G401 (cell line): ENCODE measurements at regions not wholly inside any gene's neighbourhood (a gene's known extent, or its start where the extent isn't known, plus 50 kb on each side); places are given as distances from the start of the nearest gene placed in this dataset.
"Not testable (repeated sequence)": the region's sequence is repeated elsewhere in the genome, so short reads cannot be mapped to it uniquely, and the experiment has no call there.

Source experiments
- DNase-seq: peaks from one replicate; pipeline ENCODE4 v3.0.0-alpha.2; 2015; ENCODE audit warnings: low spot score
- in situ Hi-C: cut with HindIII; loops from 2 replicates; pipeline ENCODE4 v1.10.0; 2016; ENCODE audit warnings: low sequenced_read_pairs, mixed read lengths

GRCh38 chr2:82803307-82803706 is 1655.8 kb downstream of the SUCLG1 start:
- in situ Hi-C loops = no loop called here
- DNase-seq = no peak

GRCh38 chr2:82797469-82797868 is 1661.6 kb downstream of the SUCLG1 start:
- DNase-seq = no peak

DNA sequence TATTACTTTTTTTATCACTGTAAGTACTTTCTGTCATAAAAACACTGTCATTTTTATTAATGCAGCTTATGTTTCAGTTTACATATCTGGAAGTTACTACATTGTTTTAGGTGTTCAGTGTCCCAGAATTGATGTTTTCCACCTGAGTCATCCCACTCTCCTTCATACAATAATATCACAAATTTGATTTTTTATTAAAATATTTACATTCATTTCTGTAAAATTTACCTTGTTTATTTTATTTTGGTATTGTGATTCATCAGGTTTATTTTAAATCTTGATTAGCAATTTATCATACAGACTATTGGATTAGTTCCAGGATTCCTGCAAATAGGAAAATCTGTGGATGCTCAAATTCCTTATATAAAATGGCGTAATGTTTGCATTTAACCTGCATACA is 1662.9 kb downstream of the SUCLG1 start:
- in situ Hi-C loops = no loop called here
- DNase-seq = no peak

More at GRCh38 chr2:82797469-82797868, 1661.6 kb downstream of the SUCLG1 start:
- in situ Hi-C loops = no loop called here

DNA sequence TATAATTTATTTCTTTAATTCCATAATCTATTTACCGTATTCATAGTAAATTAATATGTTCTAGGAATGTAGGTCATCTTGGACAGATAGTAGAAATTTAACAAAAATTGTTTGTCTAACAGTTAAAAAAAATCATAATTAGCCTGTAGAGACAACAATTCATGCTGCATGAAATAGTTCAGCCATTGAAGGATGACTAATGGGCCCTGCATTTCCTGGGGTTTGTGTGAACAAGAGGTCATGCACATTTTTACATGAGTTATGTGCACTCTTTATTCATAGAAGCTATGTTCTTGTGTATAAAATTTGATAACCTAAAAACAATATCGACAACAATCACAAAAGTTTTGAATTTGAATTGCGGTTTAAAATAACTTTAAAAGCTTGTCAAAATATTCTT is 1663.6 kb downstream of the SUCLG1 start:
- DNase-seq = no peak
- in situ Hi-C loops = no loop called here

DNA sequence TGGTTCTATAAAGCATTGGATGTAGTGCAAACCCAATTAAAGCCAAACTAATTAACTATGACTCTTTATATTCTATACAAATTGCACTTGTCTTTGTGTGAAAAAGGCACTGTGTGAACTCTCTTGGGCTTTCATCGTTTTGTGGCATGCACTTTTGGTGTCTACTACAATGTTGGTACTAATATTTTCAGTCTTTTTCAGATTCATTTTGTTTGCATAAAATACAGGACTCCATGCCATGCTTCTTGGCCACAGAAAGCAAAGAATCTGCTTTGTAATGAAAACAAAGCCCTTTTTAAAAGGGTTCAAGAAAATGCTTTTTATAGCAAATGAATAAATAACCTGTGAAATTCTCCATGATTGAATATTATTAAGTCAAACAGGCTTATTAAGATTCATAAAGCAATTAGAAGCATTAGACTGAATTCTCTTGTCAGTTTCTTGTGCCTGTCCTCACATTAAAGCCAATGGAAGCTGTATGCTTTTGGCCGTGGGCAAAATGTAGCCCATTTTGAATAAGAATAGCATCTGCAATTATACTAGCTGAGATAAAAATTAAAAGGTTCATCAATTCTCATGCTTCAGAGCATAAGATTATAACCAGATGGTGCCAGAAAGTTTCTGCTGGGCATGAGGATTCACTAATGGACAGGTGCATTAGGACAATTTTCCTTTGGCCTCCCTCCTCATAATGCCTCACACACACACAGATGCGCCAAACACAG is 1665.2 kb downstream of the SUCLG1 start:
- DNase-seq = peak; percentile 7
- in situ Hi-C loops = no loop called here

DNA sequence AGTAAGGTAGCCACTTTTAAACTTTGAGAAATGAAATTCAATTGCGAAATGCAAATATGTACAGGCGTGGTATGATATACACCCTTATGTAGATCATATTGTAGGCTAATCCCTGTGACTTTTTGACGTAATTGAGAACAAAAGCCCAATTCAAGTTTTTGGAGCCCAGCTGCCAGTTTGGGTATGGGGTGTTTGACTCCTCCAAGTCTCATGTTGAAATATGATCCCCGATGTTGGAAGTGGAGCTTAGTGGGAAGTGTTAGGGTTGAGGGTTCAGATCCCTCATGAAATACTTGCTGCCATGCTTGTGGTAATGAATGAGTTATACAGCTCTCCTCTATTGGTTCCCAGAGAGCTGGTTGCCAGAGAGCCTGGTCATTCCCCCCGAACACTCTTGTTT is 1666.8 kb downstream of the SUCLG1 start:
- in situ Hi-C loops = no loop called here
- no peak for DNase-seq

- DNase-seq = no peak
- in situ Hi-C loops = no loop called here
Measured at GRCh38 chr2:82790206-82791021, 1668.7 kb downstream of the SUCLG1 start.

GRCh38 chr2:82789851-82790205 is 1669.3 kb downstream of the SUCLG1 start:
- in situ Hi-C loops = no loop called here
- no peak for DNase-seq

GRCh38 chr2:82781176-82781915 is 1677.7 kb downstream of the SUCLG1 start:
- DNase-seq = no peak
- in situ Hi-C loops = no loop called here

- DNase-seq = no peak
Measured at GRCh38 chr2:82780050-82780449, 1679.0 kb downstream of the SUCLG1 start.

DNA sequence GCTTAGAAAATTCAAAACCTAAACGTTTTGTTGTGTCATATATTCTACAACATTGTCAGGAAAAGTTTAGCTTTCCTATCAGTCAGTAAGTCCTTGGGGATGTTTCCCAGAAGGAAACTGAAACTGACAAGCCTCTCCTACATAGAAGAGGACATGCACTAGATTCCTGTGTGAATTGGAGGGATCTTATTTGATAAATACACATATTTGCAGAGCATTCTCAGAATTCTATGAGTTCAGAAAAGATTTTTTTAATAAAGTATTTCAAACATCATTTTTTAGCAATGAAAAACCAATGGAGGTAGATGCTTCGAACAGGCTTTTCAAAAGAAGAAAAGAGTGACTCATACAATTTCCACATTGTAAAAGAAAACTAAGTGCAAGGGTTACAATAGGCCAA is 1706.7 kb downstream of the SUCLG1 start:
- in situ Hi-C loops = no loop called here
- DNase-seq = no peak

More at GRCh38 chr2:82780050-82780449, 1679.0 kb downstream of the SUCLG1 start:
- in situ Hi-C loops = no loop called here

DNA sequence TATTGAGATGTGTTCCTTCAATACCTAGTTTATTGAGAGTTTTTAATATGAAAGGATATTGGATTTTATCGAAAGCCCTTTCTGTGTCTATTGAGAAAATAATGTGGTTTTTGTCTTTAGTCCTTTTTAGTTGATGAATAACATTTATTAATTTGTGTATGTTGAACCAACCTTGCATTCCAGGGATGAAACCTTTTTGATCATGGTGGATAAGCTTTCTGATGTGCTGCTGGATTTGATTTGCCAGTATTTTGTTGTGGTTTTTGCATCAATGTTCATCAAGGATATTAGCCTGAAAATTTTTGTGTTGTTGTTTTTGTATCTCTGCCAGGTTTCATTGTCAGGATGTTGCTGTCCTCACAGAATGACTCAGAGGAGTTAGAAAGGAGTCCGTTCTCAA is 1710.4 kb downstream of the SUCLG1 start:
- in situ Hi-C loops = no loop called here
- DNase-seq = no peak

DNA sequence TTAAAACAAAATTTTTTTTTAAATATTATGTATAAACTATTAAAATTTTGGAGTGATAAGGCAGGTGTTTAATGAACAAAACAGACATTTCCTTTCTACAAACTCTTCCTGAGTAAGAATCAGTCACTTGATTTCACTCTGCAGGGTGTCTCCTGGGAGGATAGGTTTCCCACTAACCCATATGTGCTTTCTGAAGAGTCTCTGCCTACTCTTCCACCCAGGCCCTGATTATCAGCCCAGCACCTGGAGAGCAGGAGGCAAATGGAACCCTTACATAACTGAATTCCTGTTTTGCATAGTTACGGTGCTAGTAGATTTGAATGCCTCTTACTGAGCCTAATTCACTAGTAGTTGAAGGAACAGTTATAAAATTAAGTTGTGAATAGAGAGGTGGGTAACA is 1718.6 kb downstream of the SUCLG1 start:
- no peak for DNase-seq

GRCh38 chr2:82737965-82738364 is 1721.1 kb downstream of the SUCLG1 start:
- DNase-seq, in situ Hi-C loops: not testable (repeated sequence)

More for the DNA sequence above, 1718.6 kb downstream of the SUCLG1 start:
- in situ Hi-C loops = no loop called here

- in situ Hi-C loops = no loop called here
Measured at GRCh38 chr2:82735336-82735735, 1723.7 kb downstream of the SUCLG1 start.

DNA sequence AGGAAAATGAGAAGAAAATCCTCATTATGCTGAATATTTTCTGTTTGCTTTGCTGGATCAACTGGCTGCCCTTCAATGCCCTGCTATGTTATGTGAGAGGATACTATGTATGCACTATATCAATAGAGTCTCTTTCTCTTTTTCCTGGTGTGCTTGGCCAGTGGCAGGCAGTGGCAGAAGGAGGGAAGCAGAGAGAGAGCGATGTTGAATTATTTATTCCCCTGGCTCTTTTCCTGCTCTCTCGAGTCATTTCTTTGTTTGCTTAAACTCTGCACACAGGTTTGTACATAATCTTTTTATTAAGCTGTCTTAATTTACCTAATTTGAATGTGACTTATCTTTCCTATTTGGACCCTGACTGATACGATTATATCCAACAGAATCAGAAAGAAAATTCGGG is 1727.3 kb downstream of the SUCLG1 start:
- in situ Hi-C loops = no loop called here
- no peak for DNase-seq

More at GRCh38 chr2:82735336-82735735, 1723.7 kb downstream of the SUCLG1 start:
- no peak for DNase-seq

DNA sequence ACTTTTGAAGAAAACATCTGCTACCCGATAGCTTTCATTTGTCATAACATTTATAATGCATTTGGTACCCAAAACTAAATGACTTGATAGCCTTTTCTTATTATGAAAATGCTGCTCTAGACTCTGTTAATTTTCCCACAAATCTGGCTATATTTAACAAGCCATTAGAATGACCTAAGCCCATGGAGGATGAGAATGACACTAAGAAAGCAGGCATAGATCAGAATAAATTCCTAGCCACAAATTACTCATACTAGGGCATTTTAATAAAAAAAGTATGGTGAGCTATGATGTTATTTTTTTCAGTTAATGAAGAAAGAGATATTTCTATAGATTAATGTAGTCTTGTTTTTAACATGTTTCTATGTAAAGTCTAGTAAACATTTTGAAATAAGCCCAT is 1728.3 kb downstream of the SUCLG1 start:
- DNase-seq = no peak
- in situ Hi-C loops = no loop called here

DNA sequence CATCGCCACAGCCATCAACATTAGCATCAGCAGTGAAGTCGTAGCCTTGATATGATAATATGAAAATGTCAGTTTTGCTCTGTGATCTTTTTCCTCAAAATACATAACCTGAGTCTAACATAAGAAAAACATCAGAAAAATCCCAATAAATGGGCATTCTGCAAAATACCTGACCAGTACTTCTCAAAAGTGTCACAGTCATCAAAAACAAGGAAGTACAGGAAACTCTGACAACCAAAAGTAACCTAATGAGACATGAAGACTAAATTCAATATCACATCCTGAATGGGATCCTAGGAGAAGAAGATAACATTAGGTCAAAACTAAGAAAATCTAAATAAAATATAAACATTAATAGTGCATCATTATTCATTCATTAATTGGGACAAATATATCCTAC is 1731.0 kb downstream of the SUCLG1 start:
- in situ Hi-C loops = no loop called here
- DNase-seq = no peak

DNA sequence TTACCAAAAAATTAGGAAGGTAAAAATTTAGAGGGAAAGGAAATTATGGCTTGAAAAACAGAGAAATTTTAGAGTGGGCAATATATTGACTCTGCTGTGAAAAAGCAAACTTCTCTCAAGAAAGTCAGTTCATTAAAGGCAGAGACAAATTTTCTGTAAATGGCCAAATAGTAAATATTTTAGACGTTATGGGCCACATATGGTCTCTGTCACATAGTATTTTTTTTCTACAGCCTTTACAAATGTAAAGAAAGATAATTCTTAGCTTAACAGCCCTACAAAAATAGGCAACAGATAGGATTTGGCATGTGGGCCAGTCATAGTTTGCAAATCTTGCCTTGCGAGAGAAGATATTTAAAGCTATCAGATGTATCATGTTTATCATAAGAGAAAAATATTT is 1750.4 kb downstream of the SUCLG1 start:
- in situ Hi-C loops = no loop called here
- no peak for DNase-seq

- in situ Hi-C loops = no loop called here
- DNase-seq = no peak
Measured at GRCh38 chr2:82697231-82697630, 1761.8 kb downstream of the SUCLG1 start.
